Activated CD8-positive, alpha-beta T cell treated with anti-CD3 and anti-CD28 coated beads for 36 hours (primary cell): ENCODE measurements at regions not wholly inside any gene's neighbourhood (a gene's known extent, or its start where the extent isn't known, plus 50 kb on each side); places are given as distances from the start of the nearest gene placed in this dataset.

Source experiments
- ATAC-seq: fragments of 200-7000 bp; cut with Tn5 transposase; one replicate; pipeline ENCODE4 v1.10.0; 2021; ENCODE audit warnings: mild to moderate bottlenecking, moderate library complexity
- CTCF ChIA-PET: fragments of 350-600 bp; sonication (Branson Sonifier 250); formaldehyde crosslinking; loops from one replicate; lab custom pipeline; 2021; ENCODE audit warnings: antibody characterized with exemption; lab: Charles Lee
- POLR2A ChIA-PET: fragments of 350-600 bp; sonication (Branson Sonifier 250); formaldehyde crosslinking; loops from one replicate; lab custom pipeline; 2021; ENCODE audit warnings: antibody characterized with exemption; lab: Charles Lee
- DNase-seq: peaks from one replicate; pipeline ENCODE4 v3.0.0-alpha.2; 2020
- H3K27ac Mint-ChIP-seq: one replicate; pipeline ENCODE4 v1.8.0; 2021; ENCODE audit warnings: mild to moderate bottlenecking, mixed read lengths
- H3K27me3 Mint-ChIP-seq: one replicate; pipeline ENCODE4 v1.8.0; 2021; ENCODE audit warnings: mixed read lengths
- H3K36me3 Mint-ChIP-seq: one replicate; pipeline ENCODE4 v1.8.0; 2021; ENCODE audit warnings: low read depth, mixed read lengths
- H3K4me1 Mint-ChIP-seq: one replicate; pipeline ENCODE4 v1.8.0; 2021; ENCODE audit warnings: low read depth, mixed read lengths
- H3K4me3 Mint-ChIP-seq: one replicate; pipeline ENCODE4 v1.8.0; 2021; ENCODE audit warnings: mild to moderate bottlenecking, moderate library complexity, mixed read lengths
- H3K9me3 Mint-ChIP-seq: one replicate; pipeline ENCODE4 v1.8.0; 2021; ENCODE audit warnings: mixed read lengths
- intact Hi-C: fragments of 100-400 bp; cut with micrococcal nuclease; formaldehyde crosslinking; loops from one replicate; pipeline ENCODE4 v1.10.0; 2022
- TF ChIP-seq, protein P1 (sequence below): fragments of 200-600 bp; IDR thresholded peaks from one replicate; pipeline ENCODE4 v1.8.0; 2022; ENCODE audit warnings: antibody characterized with exemption, mild to moderate bottlenecking

DNA sequence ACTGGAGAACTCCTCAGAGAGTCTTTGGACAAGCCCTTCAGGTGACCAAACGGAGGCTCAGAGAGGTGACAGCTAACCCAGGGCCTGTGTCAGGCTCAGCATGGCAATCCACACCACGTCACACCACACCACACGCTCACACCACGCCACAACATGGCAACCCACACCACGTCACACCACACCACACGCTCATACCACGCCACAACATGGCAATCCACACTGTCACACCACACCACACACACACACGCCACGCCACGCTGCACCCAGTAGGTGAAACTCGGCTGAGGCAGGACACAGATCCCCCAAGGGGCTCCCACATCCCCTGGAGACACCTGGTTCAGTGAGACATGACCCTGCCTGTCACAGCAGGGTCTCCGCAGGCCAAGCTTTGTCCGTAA lies 107.3 kb downstream of the PDGFA start:
- no peak overlapping the region for H3K4me3 Mint-ChIP-seq
- no peaks in the 10 kb centered on the region for H3K4me1 Mint-ChIP-seq
- ChIA-PET CTCF (no interaction called here), POLR2A (no interaction called here)
- intact Hi-C loops = no loop called here
- peaks cover 1% of the 10 kb centered on the region for H3K9me3 Mint-ChIP-seq
- no peak for DNase-seq
- ATAC-seq = no peak
- no peaks in the 10 kb centered on the region for H3K36me3 Mint-ChIP-seq
- TF ChIP-seq, protein P1, sequence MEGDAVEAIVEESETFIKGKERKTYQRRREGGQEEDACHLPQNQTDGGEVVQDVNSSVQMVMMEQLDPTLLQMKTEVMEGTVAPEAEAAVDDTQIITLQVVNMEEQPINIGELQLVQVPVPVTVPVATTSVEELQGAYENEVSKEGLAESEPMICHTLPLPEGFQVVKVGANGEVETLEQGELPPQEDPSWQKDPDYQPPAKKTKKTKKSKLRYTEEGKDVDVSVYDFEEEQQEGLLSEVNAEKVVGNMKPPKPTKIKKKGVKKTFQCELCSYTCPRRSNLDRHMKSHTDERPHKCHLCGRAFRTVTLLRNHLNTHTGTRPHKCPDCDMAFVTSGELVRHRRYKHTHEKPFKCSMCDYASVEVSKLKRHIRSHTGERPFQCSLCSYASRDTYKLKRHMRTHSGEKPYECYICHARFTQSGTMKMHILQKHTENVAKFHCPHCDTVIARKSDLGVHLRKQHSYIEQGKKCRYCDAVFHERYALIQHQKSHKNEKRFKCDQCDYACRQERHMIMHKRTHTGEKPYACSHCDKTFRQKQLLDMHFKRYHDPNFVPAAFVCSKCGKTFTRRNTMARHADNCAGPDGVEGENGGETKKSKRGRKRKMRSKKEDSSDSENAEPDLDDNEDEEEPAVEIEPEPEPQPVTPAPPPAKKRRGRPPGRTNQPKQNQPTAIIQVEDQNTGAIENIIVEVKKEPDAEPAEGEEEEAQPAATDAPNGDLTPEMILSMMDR = no peak
- no peak overlapping the region for H3K27ac Mint-ChIP-seq
- H3K27me3 Mint-ChIP-seq = no peaks in the 10 kb centered on the region

DNA sequence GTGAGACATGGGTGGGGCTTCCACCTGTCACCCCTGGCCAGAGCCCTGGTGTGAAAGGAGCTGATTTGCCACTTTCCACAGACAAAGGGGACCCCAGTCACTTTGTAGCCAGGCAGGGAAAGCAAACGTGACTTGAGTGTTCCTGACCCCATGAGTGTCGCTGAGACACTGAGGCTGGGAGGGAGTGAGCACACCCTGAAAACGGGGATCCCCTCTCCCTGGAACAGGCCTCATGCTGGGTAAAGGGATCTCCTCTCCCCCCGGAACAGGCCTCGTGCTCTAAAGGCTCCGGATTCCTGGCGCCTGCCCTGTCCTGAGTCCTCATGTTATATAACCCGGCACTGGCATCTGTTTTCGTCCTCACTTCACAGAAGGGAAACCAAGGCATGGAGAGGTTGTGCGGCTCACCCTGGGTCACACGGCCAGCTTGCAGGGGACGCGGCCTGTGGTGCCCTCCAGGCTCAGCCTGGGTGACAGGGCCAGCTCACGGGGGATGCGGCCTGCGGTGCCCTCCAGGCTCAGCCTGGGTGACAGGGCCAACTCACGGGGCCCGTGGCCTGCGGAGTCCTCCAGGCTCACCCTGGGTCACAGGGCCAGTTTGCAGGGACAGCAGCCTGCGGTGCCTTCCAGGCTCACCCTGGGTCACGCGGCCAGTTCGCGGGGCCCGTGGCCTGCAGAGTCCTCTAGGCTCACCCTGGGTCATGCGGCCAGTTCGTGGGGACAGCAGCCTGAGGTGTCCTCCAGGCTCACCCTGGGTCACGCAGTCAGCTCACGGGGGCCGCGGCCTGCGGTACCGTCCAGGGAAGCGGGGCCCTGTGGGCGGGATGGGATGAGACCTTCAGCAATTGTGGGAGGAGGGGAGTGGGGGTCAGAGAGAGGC lies 104.7 kb downstream of the PDGFA start:
- H3K4me1 Mint-ChIP-seq = no peaks in the 10 kb centered on the region
- TF ChIP-seq, protein P1 = no peak
- H3K27me3 Mint-ChIP-seq = no peaks in the 10 kb centered on the region
- intact Hi-C loops = no loop called here
- ChIA-PET POLR2A (no interaction called here), CTCF (no interaction called here)
- H3K27ac Mint-ChIP-seq = no peak overlapping the region
- DNase-seq (no peak), ATAC-seq (no peak)
- peaks cover 9% of the 10 kb centered on the region for H3K9me3 Mint-ChIP-seq
- no peaks in the 10 kb centered on the region for H3K36me3 Mint-ChIP-seq
- H3K4me3 Mint-ChIP-seq = no peak overlapping the region

DNA sequence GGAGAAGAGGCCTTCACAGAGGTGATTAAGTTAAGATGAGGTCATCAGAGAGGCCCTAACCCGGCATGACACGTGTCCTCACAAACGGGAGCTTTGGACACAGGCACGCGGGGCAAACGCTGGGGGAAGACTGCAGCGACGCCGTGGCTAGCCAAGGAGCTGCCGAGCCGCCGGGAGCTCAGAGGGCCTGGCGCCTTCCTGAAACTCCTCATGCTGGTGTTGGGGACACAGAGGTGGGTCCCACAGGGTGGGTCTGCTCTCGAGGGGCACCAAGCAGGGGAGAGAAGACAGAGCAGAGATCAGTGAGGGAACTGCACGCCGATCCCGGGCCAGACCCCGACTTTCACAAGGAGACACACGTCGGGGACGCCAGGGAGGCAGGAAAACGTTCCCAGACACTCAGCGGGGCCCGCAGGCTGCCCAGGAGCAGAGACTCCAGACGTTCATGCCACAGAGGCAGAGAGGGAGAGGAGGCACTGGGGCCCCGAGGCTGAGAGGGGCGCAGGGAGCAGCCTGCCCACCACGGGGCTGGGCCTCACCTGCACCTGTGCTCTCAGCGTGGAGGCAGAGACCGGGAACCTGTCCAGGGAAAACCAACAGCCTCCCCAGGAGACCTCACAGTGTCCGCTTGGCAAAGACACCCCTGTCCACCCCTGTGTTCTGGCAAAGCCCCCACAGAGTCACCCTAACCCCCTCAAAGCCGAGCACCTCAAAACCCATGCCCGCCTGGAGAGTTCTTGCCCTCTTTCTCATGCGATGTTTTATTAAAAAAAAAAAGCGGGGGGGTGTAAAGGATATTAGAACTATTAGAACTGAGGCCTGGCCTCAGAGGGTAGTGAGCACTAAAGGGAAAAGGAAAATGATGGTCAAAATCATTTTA lies 103.8 kb downstream of the PDGFA start:
- Mint-ChIP-seq H3K27me3 (no peaks in the 10 kb centered on the region), H3K9me3 (peaks cover 9% of the 10 kb centered on the region), H3K4me1 (no peaks in the 10 kb centered on the region), H3K4me3 (no peak overlapping the region), H3K27ac (no peak overlapping the region), H3K36me3 (no peaks in the 10 kb centered on the region)
- intact Hi-C loops = no loop called here
- DNase-seq (no peak), ATAC-seq (no peak)
- TF ChIP-seq, protein P1 = no peak
- ChIA-PET POLR2A (no interaction called here), CTCF (no interaction called here)

- DNase-seq (no peak), ATAC-seq (no peak)
- H3K9me3 Mint-ChIP-seq = peaks cover 9% of the 10 kb centered on the region
- CTCF ChIA-PET = no interaction called here
- no peaks in the 10 kb centered on the region for H3K36me3 Mint-ChIP-seq
- H3K27ac Mint-ChIP-seq = no peak overlapping the region
- intact Hi-C loops = no loop called here
- H3K4me3 Mint-ChIP-seq = no peak overlapping the region
- TF ChIP-seq, protein P1 = no peak
- POLR2A ChIA-PET = no interaction called here
- no peaks in the 10 kb centered on the region for H3K27me3 Mint-ChIP-seq
- H3K4me1 Mint-ChIP-seq = no peaks in the 10 kb centered on the region
These were observed 102.7 kb downstream of the PDGFA start for GRCh38 chr7:416761-417624.
